Transverse colon (tissue), 4 donors: ENCODE measurements at regions not wholly inside any gene's neighbourhood (a gene's known extent, or its start where the extent isn't known, plus 50 kb on each side); places are given as distances from the start of the nearest gene placed in this dataset.

Source experiments
- DNase-seq: peaks from one replicate; pipeline ENCODE4 v3.0.0-alpha.2; 2019
- H3K27ac ChIP-seq, 4 donors: fragments of 200-600 bp; sonication (generic); 2 replicates each; pipeline ENCODE4 v1.5.1; 2016 to 2018; ENCODE audit warnings: inconsistent platforms in 4 of 4
- H3K27me3 ChIP-seq: fragments of 200-600 bp; sonication (generic); 2 replicates; pipeline ENCODE4 v1.5.1; 2017; ENCODE audit warnings: inconsistent platforms
- H3K36me3 ChIP-seq, 4 donors: fragments of 200-600 bp; sonication (generic); 2 replicates each; pipeline ENCODE4 v1.5.1; 2017 to 2019; ENCODE audit warnings: inconsistent platforms in 4 of 4
- H3K4me1 ChIP-seq, 4 donors: fragments of 200-600 bp; sonication (generic); 2 replicates each; pipeline ENCODE4 v1.5.1; 2017 to 2020; ENCODE audit warnings: inconsistent platforms in 4 of 4
- H3K4me3 ChIP-seq, 4 donors: fragments of 200-600 bp; sonication (generic); 1 replicate in 1 of 4; 2 replicates in 3 of 4; pipeline versions ENCODE4 v1.5.1 to v1.6.1; 2017 to 2019; ENCODE audit warnings: inconsistent platforms in 4 of 4
- H3K9me3 ChIP-seq, 2 donors: fragments of 200-600 bp; sonication (generic); 2 replicates each; pipeline ENCODE4 v1.5.1; 2017 to 2019; ENCODE audit warnings: inconsistent platforms in 2 of 2
- EP300 ChIP-seq: sonication (generic); formaldehyde crosslinking; IDR thresholded peaks from one replicate; pipeline ENCODE4 v1.6.1; 2017; ENCODE audit warnings: antibody characterized with exemption, low read depth
- POLR2A ChIP-seq: fragments of 450-650 bp; IDR thresholded peaks from one replicate; pipeline ENCODE4 v1.6.1; 2016; ENCODE audit warnings: antibody characterized with exemption, mild to moderate bottlenecking, moderate library complexity
- POLR2AphosphoS5 ChIP-seq, 3 donors: sonication (generic); formaldehyde crosslinking; IDR thresholded peaks; one replicate each; pipeline ENCODE4 v1.6.1; 2016; ENCODE audit warnings: antibody characterized with exemption in 3 of 3
- WGBS, 2 donors: methylation state at CpG; one replicate each; pipeline ENCODE4 v1.1.5; 2018; ENCODE audit warnings: low coverage in 1 of 2; 5-methylcytosine and 5-hydroxymethylcytosine counted together
- in situ Hi-C, 4 donors: fragments of 200-750 bp; cut with MboI; loops; one replicate each; pipeline versions ENCODE4 v1.15.0 to v1.15.1; 2017; ENCODE audit warnings: low sequenced_read_pairs in 3 of 4, low pct_ligation_motif_present in 1 of 4, low pct_unique_long_range_greater_than_20kb in 1 of 4
- intact Hi-C: fragments of 100-400 bp; cut with DNase I; formaldehyde crosslinking; loops from one replicate; pipeline ENCODE4 v1.15.1; 2023; ENCODE audit warnings: low total_unique reads
- TF ChIP-seq, protein P1 (sequence below), 5 experiments: fragments of 200-600 bp in 3 of 5; fragments of 450-650 bp in 2 of 5; sonication (generic) in 3 of 5; IDR thresholded peaks; 1 replicate in 2 of 5; 2 replicates in 3 of 5; pipeline ENCODE4 v1.5.1; 2016 to 2017; ENCODE audit warnings: antibody characterized with exemption in 5 of 5, inconsistent platforms in 3 of 5, mild to moderate bottlenecking in 2 of 5, moderate library complexity in 1 of 5

DNA sequence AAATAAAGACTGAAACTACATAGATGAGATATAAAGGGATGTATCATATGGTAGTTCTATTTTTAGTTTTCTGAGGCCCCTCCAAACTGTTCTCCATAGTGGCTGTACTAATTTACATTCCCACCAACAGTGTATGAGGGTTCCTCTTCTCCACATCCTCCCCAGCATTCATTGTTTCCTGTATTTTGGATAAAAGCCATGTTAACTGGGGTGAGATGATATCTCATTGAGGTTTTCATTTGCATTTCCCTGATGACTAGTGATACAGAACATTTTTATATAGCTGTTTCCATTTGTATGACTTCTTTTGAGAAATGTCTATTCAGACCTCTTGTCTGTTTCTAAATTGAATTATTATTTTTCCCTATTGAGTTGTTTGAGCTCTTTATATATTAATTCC, 229.3 kb downstream of the RFPL4B start:
- in situ Hi-C loops: no loop called here
- Histone ChIP-seq H3K9me3 (no peaks in the 10 kb centered on the region), H3K4me3 (no peak overlapping the region), H3K4me1 (peaks cover 0 to 8% (median 0%) of the 10 kb centered on the region in 4 donors), H3K27me3 (no peaks in the 10 kb centered on the region), H3K36me3 (no peaks in the 10 kb centered on the region), H3K27ac (no peak overlapping the region)
- no peak for DNase-seq
- TF ChIP-seq, protein P1, sequence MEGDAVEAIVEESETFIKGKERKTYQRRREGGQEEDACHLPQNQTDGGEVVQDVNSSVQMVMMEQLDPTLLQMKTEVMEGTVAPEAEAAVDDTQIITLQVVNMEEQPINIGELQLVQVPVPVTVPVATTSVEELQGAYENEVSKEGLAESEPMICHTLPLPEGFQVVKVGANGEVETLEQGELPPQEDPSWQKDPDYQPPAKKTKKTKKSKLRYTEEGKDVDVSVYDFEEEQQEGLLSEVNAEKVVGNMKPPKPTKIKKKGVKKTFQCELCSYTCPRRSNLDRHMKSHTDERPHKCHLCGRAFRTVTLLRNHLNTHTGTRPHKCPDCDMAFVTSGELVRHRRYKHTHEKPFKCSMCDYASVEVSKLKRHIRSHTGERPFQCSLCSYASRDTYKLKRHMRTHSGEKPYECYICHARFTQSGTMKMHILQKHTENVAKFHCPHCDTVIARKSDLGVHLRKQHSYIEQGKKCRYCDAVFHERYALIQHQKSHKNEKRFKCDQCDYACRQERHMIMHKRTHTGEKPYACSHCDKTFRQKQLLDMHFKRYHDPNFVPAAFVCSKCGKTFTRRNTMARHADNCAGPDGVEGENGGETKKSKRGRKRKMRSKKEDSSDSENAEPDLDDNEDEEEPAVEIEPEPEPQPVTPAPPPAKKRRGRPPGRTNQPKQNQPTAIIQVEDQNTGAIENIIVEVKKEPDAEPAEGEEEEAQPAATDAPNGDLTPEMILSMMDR (IDR thresholded peaks at IDR 0.05): no peak
- TF ChIP-seq POLR2AphosphoS5 (IDR thresholded peaks at IDR 0.05) (no peak), POLR2A (no peak), EP300 (no peak)
- intact Hi-C loops: no loop called here

DNA sequence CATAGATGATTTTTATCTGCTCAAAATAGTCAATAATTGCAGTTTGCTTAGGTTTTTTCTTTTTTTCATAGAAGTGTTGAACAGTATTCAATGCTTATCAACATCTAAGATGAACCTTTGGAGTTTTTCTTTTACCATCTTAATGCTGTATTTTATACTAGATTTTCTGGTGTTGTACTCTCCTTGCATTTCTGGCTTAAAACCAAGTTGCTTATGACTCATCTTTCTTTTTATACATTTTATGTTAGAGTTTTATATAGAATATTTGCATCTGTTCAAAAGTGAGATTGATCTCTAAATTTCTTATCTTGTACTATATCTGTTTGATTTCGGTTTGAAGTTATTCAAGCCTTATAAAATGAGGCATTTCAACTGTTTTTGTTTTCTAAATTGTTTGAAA, 232.5 kb downstream of the RFPL4B start:
- in situ Hi-C loops: no loop called here
- Histone ChIP-seq H3K27ac (no peak overlapping the region), H3K4me3 (no peak overlapping the region), H3K4me1 (no peaks in the 10 kb centered on the region), H3K9me3 (no peaks in the 10 kb centered on the region), H3K27me3 (no peaks in the 10 kb centered on the region), H3K36me3 (no peaks in the 10 kb centered on the region)
- no peak for DNase-seq
- 44 to 64% methylated on average over 1 of the region's 1 CpG for WGBS, 2 donors
- intact Hi-C loops: no loop called here
- TF ChIP-seq EP300 (no peak), POLR2AphosphoS5 (IDR thresholded peaks at IDR 0.05) (no peak), POLR2A (no peak)
- TF ChIP-seq, protein P1 (IDR thresholded peaks at IDR 0.05): no peak

DNA sequence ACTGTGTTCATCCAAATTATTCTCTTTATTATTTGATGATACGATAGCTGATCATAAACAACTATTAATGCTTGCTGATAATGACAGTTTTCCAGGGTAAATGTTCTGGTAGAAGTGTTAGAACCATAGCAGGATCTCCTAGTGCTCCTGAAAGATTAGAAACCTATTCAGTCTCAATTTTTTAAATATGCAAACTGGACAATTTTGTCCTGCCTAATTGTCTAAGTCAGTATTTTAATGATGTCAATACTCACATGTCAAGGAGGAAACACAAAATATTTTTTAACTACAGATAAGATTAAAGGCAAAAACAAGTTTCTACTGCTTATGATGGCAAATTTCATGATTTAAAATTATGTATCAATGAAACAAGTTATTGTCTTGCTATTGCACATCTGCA, 233.9 kb downstream of the RFPL4B start:
- Histone ChIP-seq H3K9me3 (no peaks in the 10 kb centered on the region), H3K4me3 (no peak overlapping the region), H3K27ac (no peak overlapping the region), H3K4me1 (no peaks in the 10 kb centered on the region), H3K36me3 (no peaks in the 10 kb centered on the region), H3K27me3 (no peaks in the 10 kb centered on the region)
- intact Hi-C loops (no loop called here), in situ Hi-C loops (no loop called here)
- TF ChIP-seq EP300 (no peak), POLR2A (no peak), POLR2AphosphoS5 (IDR thresholded peaks at IDR 0.05) (no peak)
- TF ChIP-seq, protein P1 (IDR thresholded peaks at IDR 0.05): no peak
- WGBS, 2 donors: 50 to 92% methylated on average over 1 of the region's 1 CpG
- no peak for DNase-seq

DNA sequence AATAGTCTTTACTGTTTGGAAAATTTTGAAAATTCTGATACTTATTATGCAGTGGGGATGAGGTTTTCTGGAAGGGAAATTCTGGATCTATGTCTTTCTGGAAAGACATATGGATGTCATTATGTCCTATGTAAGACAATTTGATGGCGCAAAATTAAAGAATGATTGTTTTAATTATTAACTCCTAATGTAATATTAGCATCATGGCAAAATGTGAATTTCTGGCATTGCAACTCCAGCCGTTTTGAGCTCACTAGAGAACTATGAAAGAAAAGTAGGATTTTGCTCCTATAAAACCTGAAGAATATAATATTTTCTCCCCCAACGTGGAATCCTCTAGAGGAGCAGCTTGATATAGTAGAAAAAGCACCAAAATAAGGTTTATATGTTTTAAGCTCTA, 243.2 kb downstream of the RFPL4B start:
- TF ChIP-seq, protein P1 (IDR thresholded peaks at IDR 0.05): no peak
- TF ChIP-seq POLR2A: no peak
- no peak for TF ChIP-seq EP300
- in situ Hi-C loops: no loop called here

More for the DNA sequence above, 243.2 kb downstream of the RFPL4B start:
- Histone ChIP-seq H3K4me1 (no peaks in the 10 kb centered on the region), H3K36me3 (no peaks in the 10 kb centered on the region), H3K4me3 (no peak overlapping the region), H3K27me3 (no peaks in the 10 kb centered on the region), H3K27ac (no peak overlapping the region), H3K9me3 (no peaks in the 10 kb centered on the region)
- WGBS, 2 donors: 70 to 74% methylated on average over 3 of the region's 3 CpGs
- DNase-seq: no peak
- intact Hi-C loops: no loop called here
